SKM-1 treated with dmso at 0.1 percent for 144 hours (cell line): ENCODE measurements at regions not wholly inside any gene's neighbourhood (a gene's known extent, or its start where the extent isn't known, plus 50 kb on each side); places are given as distances from the start of the nearest gene placed in this dataset.
"Not testable (repeated sequence)": the region's sequence is repeated elsewhere in the genome, so short reads cannot be mapped to it uniquely, and the experiment has no call there.

ENCODE experiments used
- DNase-seq: peaks from one replicate; lab custom pipeline; 2025; ENCODE audit not compliant: unreplicated experiment; lab: John Stamatoyannopoulos, UW

- DNase-seq: peak; percentile 43
Measured at GRCh38 chr10:80938903-80939302, 401.2 kb downstream of the SH2D4B start.

- DNase-seq: peak; percentile 12
Measured at GRCh38 chr10:80945264-80945880, 407.7 kb downstream of the SH2D4B start.

- no peak for DNase-seq
Measured at GRCh38 chr10:80946073-80946472, 408.4 kb downstream of the SH2D4B start.

GRCh38 chr10:80946957-80947726 lies 409.4 kb downstream of the SH2D4B start:
- no peak for DNase-seq

GRCh38 chr10:80949785-80950184 lies 412.1 kb downstream of the SH2D4B start:
- no peak for DNase-seq

GRCh38 chr10:80952436-80952835 lies 414.7 kb downstream of the SH2D4B start:
- DNase-seq: no peak

GRCh38 chr10:80957161-80957560 lies 419.5 kb downstream of the SH2D4B start:
- DNase-seq: no peak

GRCh38 chr10:80964179-80964578 lies 426.5 kb downstream of the SH2D4B start:
- DNase-seq: no peak

GRCh38 chr10:80964955-80965614 lies 427.4 kb downstream of the SH2D4B start:
- DNase-seq: no peak

- no peak for DNase-seq
Measured at GRCh38 chr10:80966326-80966986, 428.8 kb downstream of the SH2D4B start.

- DNase-seq: not testable (repeated sequence)
Measured at GRCh38 chr10:80967357-80967756, 429.7 kb downstream of the SH2D4B start.

- DNase-seq: no peak
Measured at GRCh38 chr10:80968903-80969302, 431.2 kb downstream of the SH2D4B start.

GRCh38 chr10:80971461-80971860 lies 433.8 kb downstream of the SH2D4B start:
- DNase-seq: no peak

- DNase-seq: no peak
Measured at GRCh38 chr10:80976658-80977057, 439.0 kb downstream of the SH2D4B start.

- DNase-seq: no peak
Measured at GRCh38 chr10:80985102-80985501, 447.4 kb downstream of the SH2D4B start.

- no peak for DNase-seq
Measured at GRCh38 chr10:80986596-80986995, 448.9 kb downstream of the SH2D4B start.

GRCh38 chr10:80988755-80989154 lies 451.1 kb downstream of the SH2D4B start:
- no peak for DNase-seq

GRCh38 chr10:80996615-80997193 lies 459.0 kb downstream of the SH2D4B start:
- DNase-seq: no peak

- DNase-seq: no peak
Measured at GRCh38 chr10:81000781-81001180, 463.1 kb downstream of the SH2D4B start.

- DNase-seq: no peak
Measured at GRCh38 chr10:81002382-81002781, 464.7 kb downstream of the SH2D4B start.

GRCh38 chr10:81007872-81008271 lies 470.2 kb downstream of the SH2D4B start:
- no peak for DNase-seq
